Astrocyte of the hippocampus (primary cell): ENCODE measurements at regions not wholly inside any gene's neighbourhood (a gene's known extent, or its start where the extent isn't known, plus 50 kb on each side); places are given as distances from the start of the nearest gene placed in this dataset.
A peak's percentile ranks its signal among the peaks of the same experiment; 100 is the strongest.
"Not testable (repeated sequence)": the region's sequence is repeated elsewhere in the genome, so short reads cannot be mapped to it uniquely, and the experiment has no call there.

ENCODE experiments used
- DNase-seq: peaks from one replicate; pipeline ENCODE4 v3.0.0; 2011; ENCODE audit warnings: low read depth, low spot score

GRCh38 chr9:78122631-78123030 lies 91.0 kb upstream of the GNAQ start:
- no peak for DNase-seq

- peak; percentile 76 for DNase-seq
These were observed 89.9 kb upstream of the GNAQ start for GRCh38 chr9:78121488-78121887.

GRCh38 chr9:78118742-78119473 lies 87.3 kb upstream of the GNAQ start:
- DNase-seq, result no peak

- DNase-seq, result no peak
These were observed 83.5 kb upstream of the GNAQ start for GRCh38 chr9:78115073-78115472.

GRCh38 chr9:78114581-78114980 lies 83.0 kb upstream of the GNAQ start:
- no peak for DNase-seq

- no peak for DNase-seq
These were observed 80.8 kb upstream of the GNAQ start for GRCh38 chr9:78112406-78112805.

- no peak for DNase-seq
These were observed 80.4 kb upstream of the GNAQ start for GRCh38 chr9:78112004-78112403.

- no peak for DNase-seq
These were observed 77.5 kb upstream of the GNAQ start for GRCh38 chr9:78109075-78109474.

- DNase-seq, result not testable (repeated sequence)
These were observed 75.0 kb upstream of the GNAQ start for GRCh38 chr9:78106586-78106985.

- DNase-seq, result no peak
These were observed 72.4 kb upstream of the GNAQ start for GRCh38 chr9:78103971-78104433.

GRCh38 chr9:78101247-78101646 lies 69.6 kb upstream of the GNAQ start:
- no peak for DNase-seq

GRCh38 chr9:78097541-78097940 lies 65.9 kb upstream of the GNAQ start:
- no peak for DNase-seq

GRCh38 chr9:78091731-78092130 lies 60.1 kb upstream of the GNAQ start:
- DNase-seq, result no peak

GRCh38 chr9:78089111-78089510 lies 57.5 kb upstream of the GNAQ start:
- DNase-seq, result no peak

- DNase-seq, result not testable (repeated sequence)
These were observed 56.6 kb upstream of the GNAQ start for GRCh38 chr9:78088190-78088589.
